ENCODE measurements at regions not wholly inside any gene's neighbourhood (a gene's known extent, or its start where the extent isn't known, plus 50 kb on each side); places are given as distances from the start of the nearest gene placed in this dataset.
A peak's percentile ranks its signal among the peaks of the same experiment; 100 is the strongest.
"Not testable (repeated sequence)": the region's sequence is repeated elsewhere in the genome, so short reads cannot be mapped to it uniquely, and the experiment has no call there.

GRCh38 chr11:49442669-49443068, 234.3 kb upstream of the FOLH1 start:
- FAIRE-seq (no peak), DNase-seq (ENCODE audit: low spot score) (no peak)

GRCh38 chr11:49439901-49440300, 231.5 kb upstream of the FOLH1 start:
- not testable (repeated sequence) for DNase-seq (ENCODE audit: low spot score); FAIRE-seq

GRCh38 chr11:49434308-49434707, 225.9 kb upstream of the FOLH1 start:
- not testable (repeated sequence) for DNase-seq (ENCODE audit: low spot score); FAIRE-seq

- DNase-seq (ENCODE audit: low spot score) (no peak), FAIRE-seq (no peak)
Measured at GRCh38 chr11:49432242-49432848, 223.9 kb upstream of the FOLH1 start.

GRCh38 chr11:49424136-49424535, 215.7 kb upstream of the FOLH1 start:
- FAIRE-seq = no peak

GRCh38 chr11:49418877-49419276, 210.5 kb upstream of the FOLH1 start:
- FAIRE-seq; DNase-seq (ENCODE audit: low spot score): not testable (repeated sequence)

More at GRCh38 chr11:49424136-49424535, 215.7 kb upstream of the FOLH1 start:
- no peak for DNase-seq (ENCODE audit: low spot score)

- DNase-seq (ENCODE audit: low spot score) (no peak), FAIRE-seq (no peak)
Measured at GRCh38 chr11:49405743-49406142, 197.3 kb upstream of the FOLH1 start.

GRCh38 chr11:49395789-49396188, 187.4 kb upstream of the FOLH1 start:
- not testable (repeated sequence) for FAIRE-seq; DNase-seq (ENCODE audit: low spot score)

GRCh38 chr11:49390362-49390761, 182.0 kb upstream of the FOLH1 start:
- FAIRE-seq; DNase-seq (ENCODE audit: low spot score): not testable (repeated sequence)

- peak; percentile 4 for DNase-seq (ENCODE audit: low spot score)
- peak; percentile 88 for FAIRE-seq
Measured at GRCh38 chr11:49389149-49389548, 180.7 kb upstream of the FOLH1 start.

GRCh38 chr11:49384371-49384770, 176.0 kb upstream of the FOLH1 start:
- FAIRE-seq = not testable (repeated sequence)

GRCh38 chr11:49377978-49378377, 169.6 kb upstream of the FOLH1 start:
- FAIRE-seq (no peak), DNase-seq (ENCODE audit: low spot score) (no peak)

More at GRCh38 chr11:49384371-49384770, 176.0 kb upstream of the FOLH1 start:
- not testable (repeated sequence) for DNase-seq (ENCODE audit: low spot score)

- not testable (repeated sequence) for FAIRE-seq; DNase-seq (ENCODE audit: low spot score)
Measured at GRCh38 chr11:49373866-49374265, 165.5 kb upstream of the FOLH1 start.

GRCh38 chr11:49373385-49373784, 165.0 kb upstream of the FOLH1 start:
- not testable (repeated sequence) for DNase-seq (ENCODE audit: low spot score); FAIRE-seq

- not testable (repeated sequence) for DNase-seq (ENCODE audit: low spot score); FAIRE-seq
Measured at GRCh38 chr11:49372137-49372536, 163.7 kb upstream of the FOLH1 start.

- DNase-seq (ENCODE audit: low spot score) = not testable (repeated sequence)
- peak; percentile 70 for FAIRE-seq
Measured at GRCh38 chr11:49368556-49368955, 160.2 kb upstream of the FOLH1 start.

- not testable (repeated sequence) for FAIRE-seq; DNase-seq (ENCODE audit: low spot score)
Measured at GRCh38 chr11:49365375-49365774, 157.0 kb upstream of the FOLH1 start.

- DNase-seq (ENCODE audit: low spot score); FAIRE-seq: not testable (repeated sequence)
Measured at GRCh38 chr11:49362994-49363393, 154.6 kb upstream of the FOLH1 start.

- not testable (repeated sequence) for DNase-seq (ENCODE audit: low spot score)
- peak; percentile 35 for FAIRE-seq
Measured at GRCh38 chr11:49354536-49354935, 146.1 kb upstream of the FOLH1 start.

- DNase-seq (ENCODE audit: low spot score); FAIRE-seq: not testable (repeated sequence)
Measured at GRCh38 chr11:49352868-49353267, 144.5 kb upstream of the FOLH1 start.

- DNase-seq (ENCODE audit: low spot score); FAIRE-seq: not testable (repeated sequence)
Measured at GRCh38 chr11:49346627-49347026, 138.2 kb upstream of the FOLH1 start.

GRCh38 chr11:49328485-49329186, 120.2 kb upstream of the FOLH1 start:
- not testable (repeated sequence) for DNase-seq (ENCODE audit: low spot score); FAIRE-seq
